Activated CD8-positive, alpha-beta T cell treated with anti-CD3 and anti-CD28 coated beads for 36 hours (primary cell): ENCODE measurements at regions not wholly inside any gene's neighbourhood (a gene's known extent, or its start where the extent isn't known, plus 50 kb on each side); places are given as distances from the start of the nearest gene placed in this dataset.

Source experiments
- ATAC-seq: fragments of 200-7000 bp; cut with Tn5 transposase; one replicate; pipeline ENCODE4 v1.10.0; 2021; ENCODE audit warnings: mild to moderate bottlenecking, moderate library complexity
- CTCF ChIA-PET: fragments of 350-600 bp; sonication (Branson Sonifier 250); formaldehyde crosslinking; loops from one replicate; lab custom pipeline; 2021; ENCODE audit warnings: antibody characterized with exemption; lab: Charles Lee
- POLR2A ChIA-PET: fragments of 350-600 bp; sonication (Branson Sonifier 250); formaldehyde crosslinking; loops from one replicate; lab custom pipeline; 2021; ENCODE audit warnings: antibody characterized with exemption; lab: Charles Lee
- DNase-seq: peaks from one replicate; pipeline ENCODE4 v3.0.0-alpha.2; 2020
- H3K27ac Mint-ChIP-seq: one replicate; pipeline ENCODE4 v1.8.0; 2021; ENCODE audit warnings: mild to moderate bottlenecking, mixed read lengths
- H3K27me3 Mint-ChIP-seq: one replicate; pipeline ENCODE4 v1.8.0; 2021; ENCODE audit warnings: mixed read lengths
- H3K36me3 Mint-ChIP-seq: one replicate; pipeline ENCODE4 v1.8.0; 2021; ENCODE audit warnings: low read depth, mixed read lengths
- H3K4me1 Mint-ChIP-seq: one replicate; pipeline ENCODE4 v1.8.0; 2021; ENCODE audit warnings: low read depth, mixed read lengths
- H3K4me3 Mint-ChIP-seq: one replicate; pipeline ENCODE4 v1.8.0; 2021; ENCODE audit warnings: mild to moderate bottlenecking, moderate library complexity, mixed read lengths
- H3K9me3 Mint-ChIP-seq: one replicate; pipeline ENCODE4 v1.8.0; 2021; ENCODE audit warnings: mixed read lengths
- intact Hi-C: fragments of 100-400 bp; cut with micrococcal nuclease; formaldehyde crosslinking; loops from one replicate; pipeline ENCODE4 v1.10.0; 2022
- TF ChIP-seq, protein P1 (sequence below): fragments of 200-600 bp; IDR thresholded peaks from one replicate; pipeline ENCODE4 v1.8.0; 2022; ENCODE audit warnings: antibody characterized with exemption, mild to moderate bottlenecking

DNA sequence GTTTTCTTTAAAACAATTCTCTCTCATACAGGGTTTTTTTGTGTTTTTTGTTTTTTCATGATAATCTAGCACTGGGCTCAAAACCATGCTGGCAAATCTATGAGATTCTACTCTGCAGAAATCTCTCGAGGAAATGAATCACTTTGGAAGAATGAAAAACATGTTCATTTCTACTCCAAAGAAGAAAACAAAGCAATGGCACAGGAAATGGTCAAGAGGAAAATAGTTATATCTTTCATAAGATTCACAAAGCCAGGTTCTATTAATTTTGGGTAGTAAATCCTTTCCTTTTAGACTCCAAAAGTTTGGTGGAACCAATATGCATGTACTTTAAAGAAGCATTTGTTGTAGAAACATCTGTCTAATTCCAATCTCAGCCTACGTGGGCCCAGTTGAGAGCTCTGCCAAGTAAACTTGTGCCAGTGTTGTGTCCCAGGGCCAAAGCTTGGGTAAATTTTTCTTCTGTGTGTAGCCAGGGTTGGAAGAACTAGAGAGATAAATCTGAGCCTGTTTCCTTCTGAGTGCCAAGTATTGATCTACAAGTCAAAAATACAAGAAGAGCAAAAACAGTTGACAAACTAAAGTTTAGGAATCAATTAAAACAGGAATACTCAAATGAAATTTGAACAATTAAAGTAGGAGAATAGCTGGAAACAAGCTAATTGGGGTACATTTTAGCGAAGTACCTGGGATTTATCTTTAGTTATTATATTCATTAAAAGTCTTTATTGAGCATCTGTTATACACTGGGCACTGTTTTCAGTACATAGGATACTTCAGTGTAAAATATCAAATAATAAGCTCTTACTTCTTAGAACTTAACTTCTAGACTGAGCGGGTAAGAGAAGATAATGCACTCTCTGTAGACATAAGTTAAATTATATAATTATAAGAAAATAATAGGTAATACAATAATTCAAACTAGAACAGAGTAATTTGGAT lies 657.5 kb upstream of the NECTIN3 start:
- Mint-ChIP-seq H3K9me3 (no peaks in the 10 kb centered on the region), H3K36me3 (no peaks in the 10 kb centered on the region), H3K27me3 (peaks cover 3% of the 10 kb centered on the region), H3K4me3 (no peak overlapping the region), H3K27ac (no peak overlapping the region), H3K4me1 (no peaks in the 10 kb centered on the region)
- intact Hi-C loops = no loop called here
- CTCF ChIA-PET = no interaction called here
- ATAC-seq (no peak), DNase-seq (no peak)
- TF ChIP-seq, protein P1, sequence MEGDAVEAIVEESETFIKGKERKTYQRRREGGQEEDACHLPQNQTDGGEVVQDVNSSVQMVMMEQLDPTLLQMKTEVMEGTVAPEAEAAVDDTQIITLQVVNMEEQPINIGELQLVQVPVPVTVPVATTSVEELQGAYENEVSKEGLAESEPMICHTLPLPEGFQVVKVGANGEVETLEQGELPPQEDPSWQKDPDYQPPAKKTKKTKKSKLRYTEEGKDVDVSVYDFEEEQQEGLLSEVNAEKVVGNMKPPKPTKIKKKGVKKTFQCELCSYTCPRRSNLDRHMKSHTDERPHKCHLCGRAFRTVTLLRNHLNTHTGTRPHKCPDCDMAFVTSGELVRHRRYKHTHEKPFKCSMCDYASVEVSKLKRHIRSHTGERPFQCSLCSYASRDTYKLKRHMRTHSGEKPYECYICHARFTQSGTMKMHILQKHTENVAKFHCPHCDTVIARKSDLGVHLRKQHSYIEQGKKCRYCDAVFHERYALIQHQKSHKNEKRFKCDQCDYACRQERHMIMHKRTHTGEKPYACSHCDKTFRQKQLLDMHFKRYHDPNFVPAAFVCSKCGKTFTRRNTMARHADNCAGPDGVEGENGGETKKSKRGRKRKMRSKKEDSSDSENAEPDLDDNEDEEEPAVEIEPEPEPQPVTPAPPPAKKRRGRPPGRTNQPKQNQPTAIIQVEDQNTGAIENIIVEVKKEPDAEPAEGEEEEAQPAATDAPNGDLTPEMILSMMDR = no peak
- POLR2A ChIA-PET = interaction anchor here (0.6 kb wide), 1 partner anchor 56 kb away, joined by 3 read pairs; no protein-coding TSS in a partner anchor

DNA sequence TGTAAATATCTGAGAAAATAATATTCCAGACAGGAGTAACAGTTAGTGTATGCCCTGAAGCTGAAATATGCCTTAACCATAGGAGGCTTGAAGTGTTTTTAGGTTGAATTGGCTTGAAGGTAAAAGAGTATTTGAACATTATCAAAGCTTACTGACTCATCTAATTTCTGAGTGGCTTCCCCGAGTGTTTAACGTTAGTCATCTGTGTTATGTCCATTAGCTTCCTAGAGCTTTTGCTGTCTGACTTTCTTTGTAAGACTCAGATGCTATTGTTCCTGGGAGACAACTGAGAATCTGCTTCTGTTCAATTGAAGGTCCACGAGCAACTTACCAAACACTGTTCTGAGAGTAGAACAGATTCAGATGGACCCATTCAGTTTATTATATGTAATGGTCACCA lies 656.8 kb upstream of the NECTIN3 start:
- Mint-ChIP-seq H3K27ac (no peak overlapping the region), H3K9me3 (no peaks in the 10 kb centered on the region), H3K4me3 (no peak overlapping the region), H3K4me1 (no peaks in the 10 kb centered on the region), H3K36me3 (no peaks in the 10 kb centered on the region), H3K27me3 (peaks cover 3% of the 10 kb centered on the region)
- DNase-seq (no peak), ATAC-seq (no peak)
- intact Hi-C loops = no loop called here
- TF ChIP-seq, protein P1 = no peak
- CTCF ChIA-PET = no interaction called here
- POLR2A ChIA-PET = no interaction called here

DNA sequence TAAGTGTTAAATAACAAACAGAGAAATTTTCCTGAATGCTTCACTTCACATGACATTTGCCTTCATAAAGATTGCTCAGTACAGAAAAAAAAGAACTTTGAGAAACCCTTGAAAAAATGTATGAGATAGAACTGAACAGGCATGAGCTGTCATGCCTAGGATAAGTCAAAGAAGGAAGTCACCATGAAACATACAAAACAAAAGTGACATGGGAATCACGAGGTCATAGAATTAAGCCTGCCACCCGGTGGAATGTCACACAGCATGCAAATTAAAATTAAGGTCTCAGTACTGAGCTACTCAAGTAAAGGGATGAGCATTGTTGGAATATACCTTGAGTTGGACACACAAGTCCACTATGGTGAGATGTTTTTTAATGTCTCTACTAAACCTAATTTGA lies 652.5 kb upstream of the NECTIN3 start:
- Mint-ChIP-seq H3K36me3 (no peaks in the 10 kb centered on the region), H3K4me1 (no peaks in the 10 kb centered on the region), H3K27me3 (no peaks in the 10 kb centered on the region), H3K9me3 (no peaks in the 10 kb centered on the region), H3K27ac (no peak overlapping the region), H3K4me3 (no peak overlapping the region)
- ATAC-seq (no peak), DNase-seq (no peak)
- TF ChIP-seq, protein P1 = no peak
- intact Hi-C loops = no loop called here
- CTCF ChIA-PET = no interaction called here
- POLR2A ChIA-PET = no interaction called here

DNA sequence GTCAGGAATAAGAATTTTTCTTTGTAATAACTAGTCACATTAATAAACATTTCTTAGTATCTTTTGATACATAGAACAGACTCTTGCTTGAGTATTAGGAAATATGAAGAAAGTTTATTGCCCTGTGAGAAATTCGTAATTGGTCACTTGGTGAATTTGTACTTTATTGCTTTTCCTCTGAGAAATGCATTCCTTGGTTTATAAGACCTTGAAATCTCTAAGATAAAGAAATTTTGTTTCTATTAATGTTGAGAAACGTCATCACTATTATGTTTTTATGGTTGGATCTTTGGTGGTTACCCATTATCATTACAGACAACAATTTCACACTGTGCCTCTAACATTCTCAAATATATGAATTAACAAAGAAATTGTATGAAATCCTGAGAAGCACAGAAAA lies 652.0 kb upstream of the NECTIN3 start:
- intact Hi-C loops = no loop called here
- POLR2A ChIA-PET = no interaction called here
- no peak overlapping the region for H3K27ac Mint-ChIP-seq
- H3K4me3 Mint-ChIP-seq = no peak overlapping the region
- CTCF ChIA-PET = no interaction called here
- ATAC-seq (no peak), DNase-seq (no peak)
- TF ChIP-seq, protein P1 = no peak
- H3K9me3 Mint-ChIP-seq = no peaks in the 10 kb centered on the region
- H3K27me3 Mint-ChIP-seq = no peaks in the 10 kb centered on the region
- no peaks in the 10 kb centered on the region for H3K4me1 Mint-ChIP-seq
- H3K36me3 Mint-ChIP-seq = no peaks in the 10 kb centered on the region

DNA sequence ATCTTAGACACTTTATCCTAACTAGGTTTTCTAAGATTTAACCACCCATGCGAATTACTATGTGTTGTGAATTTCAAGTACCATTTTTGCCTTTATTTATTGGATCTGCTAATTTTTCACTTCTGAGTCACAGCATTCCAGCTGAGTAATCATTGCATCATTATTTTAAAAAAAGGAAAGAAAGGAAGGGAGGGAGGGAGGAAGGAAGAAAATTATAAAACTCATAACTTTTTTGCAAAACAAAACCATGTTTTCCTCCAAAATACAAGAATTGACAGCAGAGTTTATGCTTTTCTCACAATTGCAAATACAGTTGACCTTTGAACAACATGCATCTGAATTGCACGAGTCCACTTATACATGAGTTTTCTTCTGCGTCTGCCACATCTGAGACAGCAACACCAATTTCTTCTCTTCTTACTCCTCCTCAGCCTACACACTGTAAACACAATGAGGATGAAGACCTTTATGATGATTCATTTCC lies 651.4 kb upstream of the NECTIN3 start:
- no peak overlapping the region for H3K27ac Mint-ChIP-seq
- no peak for DNase-seq
- POLR2A ChIA-PET = no interaction called here
- CTCF ChIA-PET = no interaction called here
- no peak for ATAC-seq
- H3K27me3 Mint-ChIP-seq = no peaks in the 10 kb centered on the region
- no peaks in the 10 kb centered on the region for H3K36me3 Mint-ChIP-seq
- H3K4me1 Mint-ChIP-seq = no peaks in the 10 kb centered on the region
- intact Hi-C loops = no loop called here
- TF ChIP-seq, protein P1 = no peak
- H3K4me3 Mint-ChIP-seq = no peak overlapping the region
- no peaks in the 10 kb centered on the region for H3K9me3 Mint-ChIP-seq
